Liver (tissue), 8 donors: ENCODE measurements at regions not wholly inside any gene's neighbourhood (a gene's known extent, or its start where the extent isn't known, plus 50 kb on each side); places are given as distances from the start of the nearest gene placed in this dataset.

Experiments
- DNase-seq: peaks from one replicate; pipeline ENCODE4 v3.0.0-alpha.2; 2017; ENCODE audit warnings: low spot score
- H3K27ac ChIP-seq, 2 donors: one replicate each; pipeline ENCODE4 v1.7.0; 2013; ENCODE audit warnings: inconsistent platforms in 2 of 2, low read length in 2 of 2, control low read depth in 1 of 2, low read depth in 1 of 2, mild to moderate bottlenecking in 1 of 2
- H3K27me3 ChIP-seq, 4 donors: one replicate each; pipeline versions ENCODE4 v1.6.1 to v1.7.0; 2013; ENCODE audit warnings: low read length in 3 of 4, inconsistent platforms in 1 of 4, mild to moderate bottlenecking in 1 of 4, moderate library complexity in 1 of 4; ENCODE audit not compliant: control insufficient read depth in 4 of 4, insufficient read depth in 4 of 4
- H3K36me3 ChIP-seq, 4 donors: one replicate each; pipeline versions ENCODE4 v1.6.1 to v1.7.0; 2013; ENCODE audit warnings: low read length in 3 of 4, mild to moderate bottlenecking in 3 of 4, low read depth in 1 of 4, moderate library complexity in 1 of 4; ENCODE audit not compliant: control insufficient read depth in 4 of 4, insufficient read depth in 3 of 4
- H3K4me1 ChIP-seq, 4 donors: one replicate each; pipeline versions ENCODE4 v1.6.1 to v1.7.0; 2013; ENCODE audit warnings: low read length in 3 of 4, mild to moderate bottlenecking in 3 of 4, moderate library complexity in 1 of 4; ENCODE audit not compliant: control insufficient read depth in 4 of 4, insufficient read depth in 4 of 4
- H3K4me3 ChIP-seq, 3 donors: one replicate each; pipeline versions ENCODE4 v1.6.1 to v1.7.0; 2013; ENCODE audit warnings: low read length in 3 of 3, control low read depth in 1 of 3, low read depth in 1 of 3, mild to moderate bottlenecking in 1 of 3
- H3K9ac ChIP-seq, 2 donors: one replicate each; pipeline ENCODE4 v1.7.0; 2013; ENCODE audit warnings: low read length in 2 of 2, mild to moderate bottlenecking in 2 of 2, moderate library complexity in 2 of 2, control low read depth in 1 of 2, low read depth in 1 of 2
- H3K9me3 ChIP-seq, 4 donors: one replicate each; pipeline versions ENCODE4 v1.6.1 to v1.7.0; 2013; ENCODE audit warnings: low read length in 3 of 4; ENCODE audit not compliant: control insufficient read depth in 4 of 4
- ATF3 ChIP-seq: IDR thresholded peaks from 2 replicates; pipeline ENCODE4 v1.6.1; 2016; ENCODE audit warnings: antibody characterized with exemption
- CTCF ChIP-seq: fragments of 150-350 bp; IDR thresholded peaks from 2 replicates; pipeline ENCODE4 v1.5.1; 2017; ENCODE audit warnings: improper control_type of control experiment, low read depth, low read length; ENCODE audit not compliant: missing input control
- EGR1 ChIP-seq, 2 donors: IDR thresholded peaks; 2 replicates each; pipeline ENCODE4 v1.6.1; 2016 to 2018; ENCODE audit warnings: antibody characterized with exemption in 2 of 2, low read depth in 2 of 2
- FOXA1 ChIP-seq: IDR thresholded peaks from 2 replicates; pipeline ENCODE4 v1.6.1; 2016; ENCODE audit warnings: antibody characterized with exemption
- FOXA2 ChIP-seq: IDR thresholded peaks from 2 replicates; pipeline ENCODE4 v1.6.1; 2016; ENCODE audit warnings: antibody characterized with exemption
- HNF4A ChIP-seq, 2 donors: conservative IDR thresholded peaks; 2 replicates each; pipeline ENCODE4 v1.6.1; 2016; ENCODE audit warnings: antibody characterized with exemption in 2 of 2, mild to moderate bottlenecking in 2 of 2
- HNF4G ChIP-seq: IDR thresholded peaks from 2 replicates; pipeline ENCODE4 v1.6.1; 2016; ENCODE audit warnings: antibody characterized with exemption
- JUND ChIP-seq, 2 donors: IDR thresholded peaks; 2 replicates each; pipeline ENCODE4 v1.6.1; 2016; ENCODE audit warnings: antibody characterized with exemption in 2 of 2
- MAX ChIP-seq: IDR thresholded peaks from 2 replicates; pipeline ENCODE4 v1.6.1; 2016; ENCODE audit warnings: antibody characterized with exemption
- NR2F2 ChIP-seq: IDR thresholded peaks from 2 replicates; pipeline ENCODE4 v1.6.1; 2016; ENCODE audit warnings: antibody characterized with exemption
- RAD21 ChIP-seq, 2 donors: IDR thresholded peaks; 2 replicates each; pipeline ENCODE4 v1.6.1; 2016; ENCODE audit warnings: antibody characterized with exemption in 2 of 2, mild to moderate bottlenecking in 2 of 2
- REST ChIP-seq: IDR thresholded peaks from 2 replicates; pipeline ENCODE4 v1.6.1; 2016; ENCODE audit warnings: antibody characterized with exemption, mild to moderate bottlenecking
- SP1 ChIP-seq: IDR thresholded peaks from 2 replicates; pipeline ENCODE4 v1.6.1; 2018; ENCODE audit warnings: antibody characterized with exemption, mild to moderate bottlenecking
- TAF1 ChIP-seq: conservative IDR thresholded peaks from 2 replicates; pipeline ENCODE4 v1.6.1; 2016; ENCODE audit warnings: antibody characterized with exemption, mild to moderate bottlenecking
- YY1 ChIP-seq: IDR thresholded peaks from 2 replicates; pipeline ENCODE4 v1.6.1; 2016; ENCODE audit warnings: antibody characterized with exemption, mild to moderate bottlenecking
- ZBTB33 ChIP-seq: IDR thresholded peaks from 2 replicates; pipeline ENCODE4 v1.6.1; 2016; ENCODE audit warnings: antibody characterized with exemption
- WGBS: extraction: QIAGEN DNeasy Blood & Tissue Kit; methylation state at CpG from one replicate; pipeline ENCODE4 v1.1.7; 2013; 5-methylcytosine and 5-hydroxymethylcytosine counted together
- donor health status: healthy.
- donor health status: healthy.
- donor health status: healthy.
- donor health status: healthy.
- donor health status: healthy.

- Histone ChIP-seq H3K36me3 (no peaks in the 10 kb centered on the region), H3K9ac (no peak overlapping the region), H3K9me3 (no peaks in the 10 kb centered on the region), H3K27ac (no peak overlapping the region), H3K27me3 (no peaks in the 10 kb centered on the region), H3K4me1 (no peaks in the 10 kb centered on the region), H3K4me3 (no peak overlapping the region)
- no peak for DNase-seq
- TF ChIP-seq CTCF (no peak), EGR1 (IDR thresholded peaks at IDR 0.05; ENCODE audit: low read depth in 2 of 2) (no peak), YY1 (no peak), ATF3 (no peak), ZBTB33 (no peak), HNF4G (no peak), TAF1 (no peak), RAD21 (IDR thresholded peaks at IDR 0.05) (no peak), NR2F2 (no peak), REST (no peak), SP1 (no peak), MAX (no peak), JUND (IDR thresholded peaks at IDR 0.05) (no peak), HNF4A (conservative IDR thresholded peaks at IDR 0.05) (no peak), FOXA2 (no peak)
- 54% methylated on average over 2 of the region's 2 CpGs for WGBS
Measured at GRCh38 chr6:74170118-74170517, 474.1 kb downstream of the CD109 start.

GRCh38 chr6:74167976-74168375 lies 472.0 kb downstream of the CD109 start:
- Histone ChIP-seq H3K4me1 (no peaks in the 10 kb centered on the region), H3K4me3 (no peak overlapping the region), H3K9ac (no peak overlapping the region), H3K27me3 (no peaks in the 10 kb centered on the region), H3K36me3 (no peaks in the 10 kb centered on the region), H3K27ac (no peak overlapping the region), H3K9me3 (no peaks in the 10 kb centered on the region)
- DNase-seq = no peak
- 63% methylated on average over 1 of the region's 1 CpG for WGBS
- TF ChIP-seq FOXA1 (no peak), HNF4G (no peak), JUND (IDR thresholded peaks at IDR 0.05) (no peak), YY1 (no peak)
